ENCODE measurements at regions not wholly inside any gene's neighbourhood (a gene's known extent, or its start where the extent isn't known, plus 50 kb on each side); places are given as distances from the start of the nearest gene placed in this dataset.
A peak's percentile ranks its signal among the peaks of the same experiment; 100 is the strongest.

GRCh38 chr1:110765640-110766335 lies 91.0 kb upstream of the KCNA3 start:
- DNase-seq (ENCODE audit: low spot score): peak; percentile 26

GRCh38 chr1:110763149-110763548 lies 88.4 kb upstream of the KCNA3 start:
- no peak for DNase-seq (ENCODE audit: low spot score)

GRCh38 chr1:110760321-110760720 lies 85.6 kb upstream of the KCNA3 start:
- DNase-seq (ENCODE audit: low spot score): no peak

- DNase-seq (ENCODE audit: low spot score): no peak
These were observed 81.8 kb upstream of the KCNA3 start for GRCh38 chr1:110756506-110756905.

- DNase-seq (ENCODE audit: low spot score): no peak
These were observed 78.4 kb upstream of the KCNA3 start for GRCh38 chr1:110752941-110753725.

GRCh38 chr1:110750562-110750961 lies 75.8 kb upstream of the KCNA3 start:
- DNase-seq (ENCODE audit: low spot score): no peak

- no peak for DNase-seq (ENCODE audit: low spot score)
These were observed 75.2 kb upstream of the KCNA3 start for GRCh38 chr1:110749960-110750359.

- peak; percentile 30 for DNase-seq (ENCODE audit: low spot score)
These were observed 72.0 kb upstream of the KCNA3 start for GRCh38 chr1:110746644-110747259.

- no peak for DNase-seq (ENCODE audit: low spot score)
These were observed 68.7 kb upstream of the KCNA3 start for GRCh38 chr1:110743397-110743796.

- no peak for DNase-seq (ENCODE audit: low spot score)
These were observed 62.3 kb upstream of the KCNA3 start for GRCh38 chr1:110736900-110737605.

GRCh38 chr1:110734133-110734680 lies 59.5 kb upstream of the KCNA3 start:
- DNase-seq (ENCODE audit: low spot score): no peak

GRCh38 chr1:110731529-110731928 lies 56.8 kb upstream of the KCNA3 start:
- DNase-seq (ENCODE audit: low spot score): no peak

- no peak for DNase-seq (ENCODE audit: low spot score)
These were observed 53.8 kb upstream of the KCNA3 start for GRCh38 chr1:110728388-110729001.

- no peak for DNase-seq (ENCODE audit: low spot score)
These were observed 52.5 kb upstream of the KCNA3 start for GRCh38 chr1:110727246-110727645.

- no peak for DNase-seq (ENCODE audit: low spot score)
These were observed 52.0 kb upstream of the KCNA3 start for GRCh38 chr1:110726755-110727154.
